GM12878 (cell line): ENCODE measurements at regions not wholly inside any gene's neighbourhood (a gene's known extent, or its start where the extent isn't known, plus 50 kb on each side); places are given as distances from the start of the nearest gene placed in this dataset.

Experiments used
- BHLHE40 ChIP-seq, 2 experiments: fragments of 450-650 bp in 1 of 2; IDR thresholded peaks; 2 replicates each; pipeline ENCODE4 v1.6.1; 2011 to 2017; ENCODE audit warnings: low read depth in 2 of 2, borderline replicate concordance in 1 of 2, improper control_type of control experiment in 1 of 2, low read length in 1 of 2, mild to moderate bottlenecking in 1 of 2
- BRCA1 ChIP-seq: IDR thresholded peaks from 2 replicates; pipeline ENCODE4 v1.6.1; 2011; ENCODE audit warnings: low read depth, low read length, improper control_type of control experiment
- MYC ChIP-seq: IDR thresholded peaks from 2 replicates; pipeline ENCODE4 v1.6.1; 2011; ENCODE audit warnings: mild to moderate bottlenecking, low read length, moderate library complexity, inconsistent platforms; ENCODE audit not compliant: insufficient read depth, insufficient replicate concordance, insufficient read length, severe bottlenecking
- RAD51 ChIP-seq: fragments of 450-650 bp; IDR thresholded peaks from 2 replicates; pipeline ENCODE4 v1.6.1; 2016; ENCODE audit warnings: moderate library complexity, mild to moderate bottlenecking, inconsistent platforms
- TF ChIP-seq, protein P1 (sequence below), 3 experiments: IDR thresholded peaks in 2 of 3; conservative IDR thresholded peaks in 1 of 3; 2 replicates each; pipeline ENCODE4 v1.5.1; 2011; ENCODE audit warnings: low read depth in 3 of 3, low read length in 3 of 3, mild to moderate bottlenecking in 3 of 3, control low read depth in 2 of 3, moderate library complexity in 2 of 3, inconsistent platforms in 1 of 3, mixed read lengths in 1 of 3; ENCODE audit not compliant: control insufficient read depth in 2 of 3, insufficient read depth in 1 of 3; ENCODE audit errors: extremely low read depth in 1 of 3
- TF ChIP-seq, protein P2 (sequence below): IDR thresholded peaks from 2 replicates; pipeline ENCODE4 v1.6.1; 2011; ENCODE audit warnings: low read depth, mild to moderate bottlenecking, low read length, moderate library complexity, borderline replicate concordance; ENCODE audit errors: extremely low read depth
- TF ChIP-seq, protein P3 (sequence below): IDR thresholded peaks from 2 replicates; pipeline ENCODE4 v1.6.1; 2012; ENCODE audit warnings: mild to moderate bottlenecking, low read depth, low read length

DNA sequence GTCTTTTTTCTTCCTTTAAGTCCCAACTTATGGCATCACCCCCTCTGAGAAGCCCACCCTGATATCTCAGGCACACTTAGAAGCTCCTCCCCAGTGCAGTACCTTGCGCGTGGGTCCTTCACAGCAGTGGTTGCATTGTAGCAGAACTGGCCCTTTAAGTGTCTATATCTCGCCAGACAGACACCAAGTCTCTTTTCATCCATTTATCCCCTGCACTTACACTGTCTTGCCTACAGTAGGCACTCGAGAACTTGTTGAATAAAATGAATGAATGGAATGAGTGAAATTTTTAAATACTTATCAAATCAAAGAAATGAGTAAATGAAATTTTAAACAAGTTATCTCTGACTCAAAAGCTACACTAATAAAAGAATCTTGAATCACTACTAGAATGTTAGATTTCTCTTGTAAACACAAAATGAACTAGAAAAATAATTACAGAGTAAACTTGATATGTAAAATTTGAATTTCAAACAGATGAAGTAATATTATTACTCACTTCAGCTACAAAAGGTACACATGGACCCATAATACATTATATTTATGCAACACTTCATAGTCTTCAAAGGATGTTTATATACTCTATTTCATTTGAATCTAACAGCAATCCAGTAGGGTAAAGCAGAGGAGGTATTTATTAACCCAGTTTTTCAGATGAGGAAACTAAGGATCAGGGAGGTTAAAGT is 54.7 kb upstream of the MAN1A2 start:
- TF ChIP-seq, protein P1, sequence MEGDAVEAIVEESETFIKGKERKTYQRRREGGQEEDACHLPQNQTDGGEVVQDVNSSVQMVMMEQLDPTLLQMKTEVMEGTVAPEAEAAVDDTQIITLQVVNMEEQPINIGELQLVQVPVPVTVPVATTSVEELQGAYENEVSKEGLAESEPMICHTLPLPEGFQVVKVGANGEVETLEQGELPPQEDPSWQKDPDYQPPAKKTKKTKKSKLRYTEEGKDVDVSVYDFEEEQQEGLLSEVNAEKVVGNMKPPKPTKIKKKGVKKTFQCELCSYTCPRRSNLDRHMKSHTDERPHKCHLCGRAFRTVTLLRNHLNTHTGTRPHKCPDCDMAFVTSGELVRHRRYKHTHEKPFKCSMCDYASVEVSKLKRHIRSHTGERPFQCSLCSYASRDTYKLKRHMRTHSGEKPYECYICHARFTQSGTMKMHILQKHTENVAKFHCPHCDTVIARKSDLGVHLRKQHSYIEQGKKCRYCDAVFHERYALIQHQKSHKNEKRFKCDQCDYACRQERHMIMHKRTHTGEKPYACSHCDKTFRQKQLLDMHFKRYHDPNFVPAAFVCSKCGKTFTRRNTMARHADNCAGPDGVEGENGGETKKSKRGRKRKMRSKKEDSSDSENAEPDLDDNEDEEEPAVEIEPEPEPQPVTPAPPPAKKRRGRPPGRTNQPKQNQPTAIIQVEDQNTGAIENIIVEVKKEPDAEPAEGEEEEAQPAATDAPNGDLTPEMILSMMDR (IDR thresholded peaks at IDR 0.05 in 2 of 3, conservative IDR thresholded peaks at IDR 0.05 in 1 of 3; ENCODE audit: control insufficient read depth in 2 of 3, extremely low read depth in 1 of 3, insufficient read depth in 1 of 3, low read depth in 3 of 3, low read length in 3 of 3), result peak; percentile 62 to 77 (median 76)
- TF ChIP-seq, protein P2, sequence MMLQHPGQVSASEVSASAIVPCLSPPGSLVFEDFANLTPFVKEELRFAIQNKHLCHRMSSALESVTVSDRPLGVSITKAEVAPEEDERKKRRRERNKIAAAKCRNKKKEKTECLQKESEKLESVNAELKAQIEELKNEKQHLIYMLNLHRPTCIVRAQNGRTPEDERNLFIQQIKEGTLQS, result no peak
- TF ChIP-seq RAD51 (no peak), MYC (no peak), BRCA1 (no peak), BHLHE40 (IDR thresholded peaks at IDR 0.05; ENCODE audit: borderline replicate concordance in 1 of 2, low read depth in 2 of 2, low read length in 1 of 2) (no peak)
- TF ChIP-seq, protein P3, sequence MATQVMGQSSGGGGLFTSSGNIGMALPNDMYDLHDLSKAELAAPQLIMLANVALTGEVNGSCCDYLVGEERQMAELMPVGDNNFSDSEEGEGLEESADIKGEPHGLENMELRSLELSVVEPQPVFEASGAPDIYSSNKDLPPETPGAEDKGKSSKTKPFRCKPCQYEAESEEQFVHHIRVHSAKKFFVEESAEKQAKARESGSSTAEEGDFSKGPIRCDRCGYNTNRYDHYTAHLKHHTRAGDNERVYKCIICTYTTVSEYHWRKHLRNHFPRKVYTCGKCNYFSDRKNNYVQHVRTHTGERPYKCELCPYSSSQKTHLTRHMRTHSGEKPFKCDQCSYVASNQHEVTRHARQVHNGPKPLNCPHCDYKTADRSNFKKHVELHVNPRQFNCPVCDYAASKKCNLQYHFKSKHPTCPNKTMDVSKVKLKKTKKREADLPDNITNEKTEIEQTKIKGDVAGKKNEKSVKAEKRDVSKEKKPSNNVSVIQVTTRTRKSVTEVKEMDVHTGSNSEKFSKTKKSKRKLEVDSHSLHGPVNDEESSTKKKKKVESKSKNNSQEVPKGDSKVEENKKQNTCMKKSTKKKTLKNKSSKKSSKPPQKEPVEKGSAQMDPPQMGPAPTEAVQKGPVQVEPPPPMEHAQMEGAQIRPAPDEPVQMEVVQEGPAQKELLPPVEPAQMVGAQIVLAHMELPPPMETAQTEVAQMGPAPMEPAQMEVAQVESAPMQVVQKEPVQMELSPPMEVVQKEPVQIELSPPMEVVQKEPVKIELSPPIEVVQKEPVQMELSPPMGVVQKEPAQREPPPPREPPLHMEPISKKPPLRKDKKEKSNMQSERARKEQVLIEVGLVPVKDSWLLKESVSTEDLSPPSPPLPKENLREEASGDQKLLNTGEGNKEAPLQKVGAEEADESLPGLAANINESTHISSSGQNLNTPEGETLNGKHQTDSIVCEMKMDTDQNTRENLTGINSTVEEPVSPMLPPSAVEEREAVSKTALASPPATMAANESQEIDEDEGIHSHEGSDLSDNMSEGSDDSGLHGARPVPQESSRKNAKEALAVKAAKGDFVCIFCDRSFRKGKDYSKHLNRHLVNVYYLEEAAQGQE, result no peak
